HEK293 (cell line): ENCODE measurements at regions not wholly inside any gene's neighbourhood (a gene's known extent, or its start where the extent isn't known, plus 50 kb on each side); places are given as distances from the start of the nearest gene placed in this dataset.
"Not testable (repeated sequence)": the region's sequence is repeated elsewhere in the genome, so short reads cannot be mapped to it uniquely, and the experiment has no call there.

Experiments used
- CTCF ChIA-PET: fragments of 350-600 bp; formaldehyde crosslinking; extraction: SDS; loops from one replicate; lab custom pipeline; 2021; ENCODE audit warnings: antibody characterized with exemption; lab: Yijun Ruan, JAX
- POLR2A ChIA-PET: fragments of 300-600 bp; formaldehyde crosslinking; extraction: SDS; loops from one replicate; lab custom pipeline; 2020; ENCODE audit warnings: antibody characterized with exemption, inconsistent platforms; lab: Yijun Ruan, JAX
- H3K27ac ChIP-seq: fragments of 200-500 bp; sonication (Bioruptor generic); 2 replicates; pipeline ENCODE4 v1.5.1; 2014; ENCODE audit warnings: low read depth, low read length, control low read depth, inconsistent platforms; ENCODE audit errors: extremely low read depth
- H3K36me3 ChIP-seq, 2 experiments: fragments of 200-500 bp in 1 of 2; sonication (Bioruptor generic) in 1 of 2; 1 replicate in 1 of 2; 2 replicates in 1 of 2; pipeline ENCODE4 v1.5.1; 2014 to 2017; ENCODE audit warnings: inconsistent platforms in 2 of 2, low read length in 2 of 2; ENCODE audit not compliant: control insufficient read depth in 2 of 2, insufficient read depth in 1 of 2
- H3K4me1 ChIP-seq: fragments of 200-500 bp; sonication (Bioruptor generic); 2 replicates; pipeline ENCODE4 v1.5.1; 2014; ENCODE audit warnings: mild to moderate bottlenecking, low read length, inconsistent platforms; ENCODE audit not compliant: control insufficient read depth, insufficient read depth
- H3K4me3 ChIP-seq: 2 replicates; pipeline ENCODE4 v1.5.1; 2011; ENCODE audit warnings: low read depth, mild to moderate bottlenecking, control low read depth, low read length, moderate library complexity
- H3K9me3 ChIP-seq: fragments of 200-500 bp; sonication (Bioruptor generic); 2 replicates; pipeline ENCODE4 v1.5.1; 2014; ENCODE audit warnings: low read depth, low read length, inconsistent platforms; ENCODE audit not compliant: control insufficient read depth, insufficient read depth
- GFI1B ChIP-seq: fragments of 450-650 bp; formaldehyde crosslinking; IDR thresholded peaks from 2 replicates; pipeline ENCODE4 v1.5.1; 2016; ENCODE audit warnings: missing biosample characterization, missing genetic modification characterization
- SCRT2 ChIP-seq: fragments of 450-650 bp; formaldehyde crosslinking; IDR thresholded peaks from 2 replicates; pipeline ENCODE4 v1.5.1; 2016; ENCODE audit warnings: missing biosample characterization, missing genetic modification characterization
- SETDB1 ChIP-seq: IDR thresholded peaks from one replicate; pipeline ENCODE4 v1.6.1; 2017; ENCODE audit warnings: mild to moderate bottlenecking, low read length, moderate library complexity, mixed read lengths; ENCODE audit not compliant: insufficient read length
- ZBTB1 ChIP-seq: fragments of 450-650 bp; formaldehyde crosslinking; IDR thresholded peaks from 2 replicates; pipeline ENCODE4 v1.5.1; 2016; ENCODE audit warnings: missing biosample characterization, missing genetic modification characterization
- ZBTB20 ChIP-seq: fragments of 450-650 bp; formaldehyde crosslinking; IDR thresholded peaks from 2 replicates; pipeline ENCODE4 v1.5.1; 2016; ENCODE audit warnings: missing biosample characterization, missing genetic modification characterization
- ZFP37 ChIP-seq: fragments of 450-650 bp; formaldehyde crosslinking; IDR thresholded peaks from 2 replicates; pipeline ENCODE4 v1.5.1; 2016; ENCODE audit warnings: missing biosample characterization, missing genetic modification characterization
- ZNF133 ChIP-seq: fragments of 450-650 bp; formaldehyde crosslinking; IDR thresholded peaks from 2 replicates; pipeline ENCODE4 v1.5.1; 2016; ENCODE audit warnings: missing biosample characterization, missing genetic modification characterization
- ZNF148 ChIP-seq: fragments of 450-650 bp; formaldehyde crosslinking; IDR thresholded peaks from 2 replicates; pipeline ENCODE4 v1.5.0; 2017; ENCODE audit warnings: missing biosample characterization, missing genetic modification characterization, borderline replicate concordance
- ZNF211 ChIP-seq: fragments of 450-650 bp; formaldehyde crosslinking; IDR thresholded peaks from 2 replicates; pipeline ENCODE4 v1.5.1; 2016; ENCODE audit warnings: low read depth, missing biosample characterization, missing genetic modification characterization
- ZNF266 ChIP-seq: fragments of 450-650 bp; formaldehyde crosslinking; IDR thresholded peaks from 2 replicates; pipeline ENCODE4 v1.5.1; 2016; ENCODE audit warnings: missing biosample characterization, missing genetic modification characterization, low read depth
- ZNF324 ChIP-seq: fragments of 450-650 bp; formaldehyde crosslinking; IDR thresholded peaks from 2 replicates; pipeline ENCODE4 v1.5.1; 2016; ENCODE audit warnings: missing biosample characterization, missing genetic modification characterization
- ZNF548 ChIP-seq: fragments of 450-650 bp; formaldehyde crosslinking; IDR thresholded peaks from 2 replicates; pipeline ENCODE4 v1.5.1; 2016; ENCODE audit warnings: missing biosample characterization, missing genetic modification characterization
- ZNF768 ChIP-seq: fragments of 450-650 bp; formaldehyde crosslinking; IDR thresholded peaks from 2 replicates; pipeline ENCODE4 v1.5.1; 2018; ENCODE audit warnings: missing biosample characterization, mild to moderate bottlenecking, missing genetic modification characterization
- TF ChIP-seq, protein P1 (sequence below): fragments of 450-650 bp; formaldehyde crosslinking; IDR thresholded peaks from 2 replicates; pipeline ENCODE4 v1.5.1; 2017; ENCODE audit warnings: missing biosample characterization, missing genetic modification characterization
- TF ChIP-seq, protein P2 (sequence below): fragments of 450-650 bp; formaldehyde crosslinking; IDR thresholded peaks from 2 replicates; pipeline ENCODE4 v1.5.1; 2016; ENCODE audit warnings: missing biosample characterization, missing genetic modification characterization
- TF ChIP-seq, protein P3 (sequence below): fragments of 450-650 bp; formaldehyde crosslinking; IDR thresholded peaks from 2 replicates; pipeline ENCODE4 v1.5.1; 2016; ENCODE audit warnings: missing biosample characterization, missing genetic modification characterization
- TF ChIP-seq, protein P4 (sequence below): fragments of 450-650 bp; formaldehyde crosslinking; IDR thresholded peaks from 2 replicates; pipeline ENCODE4 v1.5.1; 2016; ENCODE audit warnings: missing biosample characterization, missing genetic modification characterization

GRCh38 chr7:24444666-24445440, 128.4 kb upstream of the PALS2 start (continued):
- TF ChIP-seq, protein P1, sequence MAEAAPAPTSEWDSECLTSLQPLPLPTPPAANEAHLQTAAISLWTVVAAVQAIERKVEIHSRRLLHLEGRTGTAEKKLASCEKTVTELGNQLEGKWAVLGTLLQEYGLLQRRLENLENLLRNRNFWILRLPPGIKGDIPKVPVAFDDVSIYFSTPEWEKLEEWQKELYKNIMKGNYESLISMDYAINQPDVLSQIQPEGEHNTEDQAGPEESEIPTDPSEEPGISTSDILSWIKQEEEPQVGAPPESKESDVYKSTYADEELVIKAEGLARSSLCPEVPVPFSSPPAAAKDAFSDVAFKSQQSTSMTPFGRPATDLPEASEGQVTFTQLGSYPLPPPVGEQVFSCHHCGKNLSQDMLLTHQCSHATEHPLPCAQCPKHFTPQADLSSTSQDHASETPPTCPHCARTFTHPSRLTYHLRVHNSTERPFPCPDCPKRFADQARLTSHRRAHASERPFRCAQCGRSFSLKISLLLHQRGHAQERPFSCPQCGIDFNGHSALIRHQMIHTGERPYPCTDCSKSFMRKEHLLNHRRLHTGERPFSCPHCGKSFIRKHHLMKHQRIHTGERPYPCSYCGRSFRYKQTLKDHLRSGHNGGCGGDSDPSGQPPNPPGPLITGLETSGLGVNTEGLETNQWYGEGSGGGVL (tag by site-specific recombination), result no peak
- TF ChIP-seq SETDB1 (no peak), ZNF324 (no peak), ZBTB20 (tag by site-specific recombination) (no peak)

DNA sequence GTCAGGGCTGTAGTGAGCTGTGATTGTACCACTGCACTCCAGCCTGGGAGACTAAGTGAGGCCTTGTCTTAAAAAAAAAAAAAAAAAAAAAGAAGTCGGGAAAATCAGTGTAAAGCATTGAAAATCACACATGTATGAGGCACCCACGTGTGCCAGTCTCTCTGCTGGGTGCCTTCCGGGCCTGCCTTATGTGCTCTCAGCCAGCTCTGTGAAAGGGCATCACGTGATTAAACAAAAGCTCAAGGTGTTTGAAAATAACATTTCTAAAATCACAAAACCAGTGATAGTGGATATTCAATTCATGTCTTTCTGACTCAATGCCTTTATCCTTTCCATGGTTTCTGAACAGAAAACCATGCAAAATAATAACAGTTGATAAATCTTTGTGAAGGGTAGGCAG, 125.2 kb upstream of the PALS2 start:
- no peaks in the 10 kb centered on the region for H3K4me1 ChIP-seq
- POLR2A ChIA-PET, result no interaction called here
- H3K9me3 ChIP-seq, result no peaks in the 10 kb centered on the region
- no peak overlapping the region for H3K27ac ChIP-seq
- H3K4me3 ChIP-seq, result no peak overlapping the region
- TF ChIP-seq, protein P2, sequence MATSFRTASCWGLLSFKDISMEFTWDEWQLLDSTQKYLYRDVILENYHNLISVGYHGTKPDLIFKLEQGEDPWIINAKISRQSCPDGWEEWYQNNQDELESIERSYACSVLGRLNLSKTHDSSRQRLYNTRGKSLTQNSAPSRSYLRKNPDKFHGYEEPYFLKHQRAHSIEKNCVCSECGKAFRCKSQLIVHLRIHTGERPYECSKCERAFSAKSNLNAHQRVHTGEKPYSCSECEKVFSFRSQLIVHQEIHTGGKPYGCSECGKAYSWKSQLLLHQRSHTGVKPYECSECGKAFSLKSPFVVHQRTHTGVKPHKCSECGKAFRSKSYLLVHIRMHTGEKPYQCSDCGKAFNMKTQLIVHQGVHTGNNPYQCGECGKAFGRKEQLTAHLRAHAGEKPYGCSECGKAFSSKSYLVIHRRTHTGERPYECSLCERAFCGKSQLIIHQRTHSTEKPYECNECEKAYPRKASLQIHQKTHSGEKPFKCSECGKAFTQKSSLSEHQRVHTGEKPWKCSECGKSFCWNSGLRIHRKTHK, result no peak
- no peak for TF ChIP-seq ZNF768 (tag by site-specific recombination)
- CTCF ChIA-PET, result no interaction called here
- H3K36me3 ChIP-seq, result no peaks in the 10 kb centered on the region

GRCh38 chr7:24449416-24449815, 123.8 kb upstream of the PALS2 start:
- H3K4me3 ChIP-seq, H3K36me3 ChIP-seq, H3K4me1 ChIP-seq, CTCF ChIA-PET, POLR2A ChIA-PET, H3K9me3 ChIP-seq, H3K27ac ChIP-seq: not testable (repeated sequence)

- ChIA-PET CTCF (interaction anchor here (1.2 kb wide), 1 partner anchor 87 kb away, joined by 3 read pairs; no protein-coding TSS in a partner anchor), POLR2A (no interaction called here)
- Histone ChIP-seq H3K36me3 (no peaks in the 10 kb centered on the region), H3K4me1 (peaks cover 15% of the 10 kb centered on the region), H3K27ac (no peak overlapping the region), H3K4me3 (no peak overlapping the region), H3K9me3 (no peaks in the 10 kb centered on the region)
- TF ChIP-seq ZNF211 (tag by site-specific recombination), result no peak
- TF ChIP-seq ZNF148 (tag by site-specific recombination), result no peak
- TF ChIP-seq ZBTB1 (tag by site-specific recombination), result no peak
- TF ChIP-seq, protein P3, sequence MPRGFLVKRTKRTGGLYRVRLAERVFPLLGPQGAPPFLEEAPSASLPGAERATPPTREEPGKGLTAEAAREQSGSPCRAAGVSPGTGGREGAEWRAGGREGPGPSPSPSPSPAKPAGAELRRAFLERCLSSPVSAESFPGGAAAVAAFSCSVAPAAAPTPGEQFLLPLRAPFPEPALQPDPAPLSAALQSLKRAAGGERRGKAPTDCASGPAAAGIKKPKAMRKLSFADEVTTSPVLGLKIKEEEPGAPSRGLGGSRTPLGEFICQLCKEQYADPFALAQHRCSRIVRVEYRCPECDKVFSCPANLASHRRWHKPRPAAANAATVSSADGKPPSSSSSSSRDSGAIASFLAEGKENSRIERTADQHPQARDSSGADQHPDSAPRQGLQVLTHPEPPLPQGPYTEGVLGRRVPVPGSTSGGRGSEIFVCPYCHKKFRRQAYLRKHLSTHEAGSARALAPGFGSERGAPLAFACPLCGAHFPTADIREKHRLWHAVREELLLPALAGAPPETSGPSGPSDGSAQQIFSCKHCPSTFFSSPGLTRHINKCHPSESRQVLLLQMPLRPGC (tag by site-specific recombination), result no peak
- TF ChIP-seq ZNF266 (tag by site-specific recombination), result no peak
- TF ChIP-seq SCRT2, result no peak
- no peak for TF ChIP-seq ZNF548 (tag by site-specific recombination)
- TF ChIP-seq GFI1B, result no peak
- no peak for TF ChIP-seq ZFP37 (tag by site-specific recombination)
- TF ChIP-seq, protein P4, sequence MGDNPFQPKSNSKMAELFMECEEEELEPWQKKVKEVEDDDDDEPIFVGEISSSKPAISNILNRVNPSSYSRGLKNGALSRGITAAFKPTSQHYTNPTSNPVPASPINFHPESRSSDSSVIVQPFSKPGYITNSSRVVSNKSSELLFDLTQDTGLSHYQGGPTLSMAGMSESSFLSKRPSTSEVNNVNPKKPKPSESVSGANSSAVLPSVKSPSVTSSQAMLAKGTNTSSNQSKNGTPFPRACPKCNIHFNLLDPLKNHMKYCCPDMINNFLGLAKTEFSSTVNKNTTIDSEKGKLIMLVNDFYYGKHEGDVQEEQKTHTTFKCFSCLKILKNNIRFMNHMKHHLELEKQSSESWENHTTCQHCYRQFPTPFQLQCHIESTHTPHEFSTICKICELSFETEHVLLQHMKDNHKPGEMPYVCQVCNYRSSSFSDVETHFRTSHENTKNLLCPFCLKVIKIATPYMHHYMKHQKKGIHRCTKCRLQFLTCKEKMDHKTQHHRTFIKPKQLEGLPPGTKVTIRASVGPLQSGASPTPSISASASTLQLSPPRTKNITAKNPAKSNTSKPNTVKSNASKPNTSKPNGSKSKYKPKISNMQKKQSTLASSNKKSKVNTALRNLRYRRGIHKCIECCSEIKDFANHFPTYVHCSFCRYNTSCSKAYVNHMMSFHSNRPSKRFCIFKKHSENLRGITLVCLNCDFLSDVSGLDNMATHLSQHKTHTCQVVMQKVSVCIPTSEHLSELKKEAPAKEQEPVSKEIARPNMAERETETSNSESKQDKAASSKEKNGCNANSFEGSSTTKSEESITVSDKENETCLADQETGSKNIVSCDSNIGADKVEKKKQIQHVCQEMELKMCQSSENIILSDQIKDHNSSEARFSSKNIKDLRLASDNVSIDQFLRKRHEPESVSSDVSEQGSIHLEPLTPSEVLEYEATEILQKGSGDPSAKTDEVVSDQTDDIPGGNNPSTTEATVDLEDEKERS (tag by site-specific recombination), result no peak
- no peak for TF ChIP-seq ZNF133 (tag by site-specific recombination)
Observed at GRCh38 chr7:24455813-24456525, 117.3 kb upstream of the PALS2 start.
